ENCODE measurements at regions not wholly inside any gene's neighbourhood (a gene's known extent, or its start where the extent isn't known, plus 50 kb on each side); places are given as distances from the start of the nearest gene placed in this dataset.

GRCh38 chr1:182264185-182264584 lies 127.4 kb downstream of the GLUL start:
- in situ Hi-C loops (cut with MboI; ENCODE audit: low pct_ligation_motif_present in 1 of 4, low pct_unique_long_range_greater_than_20kb in 1 of 4, low sequenced_read_pairs in 3 of 4): no loop called here
- no peaks in the 10 kb centered on the region for H3K9me3 ChIP-seq
- no peaks in the 10 kb centered on the region for H3K36me3 ChIP-seq
- no peak for DNase-seq
- 45 to 63% methylated on average over 1 of the region's 1 CpG for WGBS, 2 donors (ENCODE audit: low coverage in 1 of 2)
- intact Hi-C loops (cut with DNase I; ENCODE audit: low total_unique reads): no loop called here
- peaks cover 0 to 4% (median 2%) of the 10 kb centered on the region in 4 donors for H3K4me1 ChIP-seq
- no peak overlapping the region for H3K4me3 ChIP-seq
- no peak overlapping the region for H3K27ac ChIP-seq
- TF ChIP-seq POLR2A (IDR thresholded peaks at IDR 0.05): no peak
- TF ChIP-seq EP300 (IDR thresholded peaks at IDR 0.05; ENCODE audit: low read depth): no peak
- TF ChIP-seq CTCF (IDR thresholded peaks at IDR 0.05): no peak
- TF ChIP-seq POLR2AphosphoS5 (IDR thresholded peaks at IDR 0.05): no peak
- no peaks in the 10 kb centered on the region for H3K27me3 ChIP-seq

GRCh38 chr1:182263706-182264105 lies 127.9 kb downstream of the GLUL start:
- Histone ChIP-seq H3K4me3 (no peak overlapping the region), H3K27me3 (no peaks in the 10 kb centered on the region), H3K9me3 (no peaks in the 10 kb centered on the region), H3K4me1 (peaks cover 0 to 8% (median 3%) of the 10 kb centered on the region in 4 donors), H3K27ac (no peak overlapping the region), H3K36me3 (no peaks in the 10 kb centered on the region)
- no peak for TF ChIP-seq POLR2A (IDR thresholded peaks at IDR 0.05)
- no peak for TF ChIP-seq POLR2AphosphoS5 (IDR thresholded peaks at IDR 0.05)
- TF ChIP-seq EP300 (IDR thresholded peaks at IDR 0.05; ENCODE audit: low read depth): no peak
- no peak for TF ChIP-seq CTCF (IDR thresholded peaks at IDR 0.05)
- DNase-seq: no peak
- intact Hi-C loops (cut with DNase I; ENCODE audit: low total_unique reads): no loop called here
- WGBS, 2 donors (ENCODE audit: low coverage in 1 of 2): 30 to 56% methylated on average over 1 of the region's 1 CpG
- in situ Hi-C loops (cut with MboI; ENCODE audit: low pct_ligation_motif_present in 1 of 4, low pct_unique_long_range_greater_than_20kb in 1 of 4, low sequenced_read_pairs in 3 of 4): no loop called here

- in situ Hi-C loops (cut with MboI; ENCODE audit: low pct_ligation_motif_present in 1 of 4, low pct_unique_long_range_greater_than_20kb in 1 of 4, low sequenced_read_pairs in 3 of 4) (no loop called here), intact Hi-C loops (cut with DNase I; ENCODE audit: low total_unique reads) (no loop called here)
- Histone ChIP-seq H3K4me3 (no peak overlapping the region), H3K27me3 (no peaks in the 10 kb centered on the region), H3K36me3 (no peaks in the 10 kb centered on the region), H3K9me3 (no peaks in the 10 kb centered on the region), H3K4me1 (peaks cover 0 to 9% (median 3%) of the 10 kb centered on the region in 4 donors), H3K27ac (no peak overlapping the region)
- no peak for TF ChIP-seq POLR2A (IDR thresholded peaks at IDR 0.05)
- no peak for TF ChIP-seq EP300 (IDR thresholded peaks at IDR 0.05; ENCODE audit: low read depth)
- no peak for TF ChIP-seq POLR2AphosphoS5 (IDR thresholded peaks at IDR 0.05)
- TF ChIP-seq CTCF (IDR thresholded peaks at IDR 0.05): no peak
- WGBS, 2 donors (ENCODE audit: low coverage in 1 of 2): 60 to 79% methylated on average over 1 of the region's 1 CpG
- DNase-seq: no peak
These were observed 129.2 kb downstream of the GLUL start for GRCh38 chr1:182262425-182262824.

- Histone ChIP-seq H3K4me1 (peaks cover 0 to 9% (median 3%) of the 10 kb centered on the region in 4 donors), H3K27ac (no peak overlapping the region), H3K27me3 (no peaks in the 10 kb centered on the region), H3K36me3 (no peaks in the 10 kb centered on the region), H3K4me3 (no peak overlapping the region), H3K9me3 (no peaks in the 10 kb centered on the region)
- no peak for DNase-seq
- in situ Hi-C loops (cut with MboI; ENCODE audit: low pct_ligation_motif_present in 1 of 4, low pct_unique_long_range_greater_than_20kb in 1 of 4, low sequenced_read_pairs in 3 of 4): no loop called here
- TF ChIP-seq POLR2AphosphoS5 (IDR thresholded peaks at IDR 0.05): no peak
- no peak for TF ChIP-seq EP300 (IDR thresholded peaks at IDR 0.05; ENCODE audit: low read depth)
- TF ChIP-seq POLR2A (IDR thresholded peaks at IDR 0.05): no peak
- no peak for TF ChIP-seq CTCF (IDR thresholded peaks at IDR 0.05)
- WGBS, 2 donors (ENCODE audit: low coverage in 1 of 2): 67 to 75% methylated on average over 1 of the region's 1 CpG
- intact Hi-C loops (cut with DNase I; ENCODE audit: low total_unique reads): no loop called here
These were observed 129.9 kb downstream of the GLUL start for GRCh38 chr1:182261655-182262054.
